ENCODE measurements at regions not wholly inside any gene's neighbourhood (a gene's known extent, or its start where the extent isn't known, plus 50 kb on each side); places are given as distances from the start of the nearest gene placed in this dataset.

- TF ChIP-seq PREB (CRISPR knock-in tag; IDR thresholded peaks at IDR 0.05; ENCODE audit: borderline replicate concordance), result no peak
- TF ChIP-seq NFE2L1 (CRISPR knock-in tag; IDR thresholded peaks at IDR 0.05), result no peak
- no peak for TF ChIP-seq CREB1 (CRISPR knock-in tag; IDR thresholded peaks at IDR 0.05)
- no peak for TF ChIP-seq NFATC4 (CRISPR knock-in tag; IDR thresholded peaks at IDR 0.05)
- TF ChIP-seq ZNF138 (CRISPR knock-in tag; conservative IDR thresholded peaks at IDR 0.05), result no peak
- TF ChIP-seq, protein P1, sequence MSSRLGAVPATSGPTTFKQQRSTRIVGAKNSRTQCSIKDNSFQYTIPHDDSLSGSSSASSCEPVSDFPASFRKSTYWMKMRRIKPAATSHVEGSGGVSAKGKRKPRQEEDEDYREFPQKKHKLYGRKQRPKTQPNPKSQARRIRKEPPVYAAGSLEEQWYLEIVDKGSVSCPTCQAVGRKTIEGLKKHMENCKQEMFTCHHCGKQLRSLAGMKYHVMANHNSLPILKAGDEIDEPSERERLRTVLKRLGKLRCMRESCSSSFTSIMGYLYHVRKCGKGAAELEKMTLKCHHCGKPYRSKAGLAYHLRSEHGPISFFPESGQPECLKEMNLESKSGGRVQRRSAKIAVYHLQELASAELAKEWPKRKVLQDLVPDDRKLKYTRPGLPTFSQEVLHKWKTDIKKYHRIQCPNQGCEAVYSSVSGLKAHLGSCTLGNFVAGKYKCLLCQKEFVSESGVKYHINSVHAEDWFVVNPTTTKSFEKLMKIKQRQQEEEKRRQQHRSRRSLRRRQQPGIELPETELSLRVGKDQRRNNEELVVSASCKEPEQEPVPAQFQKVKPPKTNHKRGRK (CRISPR knock-in tag; IDR thresholded peaks at IDR 0.05; ENCODE audit: borderline replicate concordance), result no peak
- no peak for TF ChIP-seq ZNF425 (CRISPR knock-in tag; conservative IDR thresholded peaks at IDR 0.05)
- no peak for TF ChIP-seq TEAD1 (CRISPR knock-in tag; IDR thresholded peaks at IDR 0.05)
- no peak for TF ChIP-seq MYBL2 (CRISPR knock-in tag; IDR thresholded peaks at IDR 0.05)
- no peak for TF ChIP-seq E2F1 (CRISPR knock-in tag; IDR thresholded peaks at IDR 0.05)
Measured at GRCh38 chr15:95581595-95581994, 748.9 kb upstream of the NR2F2 start (continued).

- H3K9me3 Mint-ChIP-seq, result no peaks in the 10 kb centered on the region
- TF ChIP-seq, protein P2, sequence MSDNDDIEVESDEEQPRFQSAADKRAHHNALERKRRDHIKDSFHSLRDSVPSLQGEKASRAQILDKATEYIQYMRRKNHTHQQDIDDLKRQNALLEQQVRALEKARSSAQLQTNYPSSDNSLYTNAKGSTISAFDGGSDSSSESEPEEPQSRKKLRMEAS (CRISPR knock-in tag; IDR thresholded peaks at IDR 0.05), result no peak
- TF ChIP-seq KAT7 (CRISPR knock-in tag; IDR thresholded peaks at IDR 0.05; ENCODE audit: borderline replicate concordance) (no peak), ZNF425 (CRISPR knock-in tag; conservative IDR thresholded peaks at IDR 0.05) (no peak), OVOL2 (CRISPR knock-in tag; IDR thresholded peaks at IDR 0.05; ENCODE audit: borderline replicate concordance) (no peak), ZNF232 (CRISPR knock-in tag; IDR thresholded peaks at IDR 0.05) (no peak), ZNF317 (CRISPR knock-in tag; IDR thresholded peaks at IDR 0.05; ENCODE audit: borderline replicate concordance, low read depth) (no peak), ZSCAN18 (CRISPR knock-in tag; IDR thresholded peaks at IDR 0.05) (no peak), NR2C2 (CRISPR knock-in tag; IDR thresholded peaks at IDR 0.05) (no peak), HMGA2 (CRISPR knock-in tag; IDR thresholded peaks at IDR 0.05) (no peak), TEAD4 (CRISPR knock-in tag; IDR thresholded peaks at IDR 0.05) (no peak), MXD4 (CRISPR knock-in tag; IDR thresholded peaks at IDR 0.05; ENCODE audit: borderline replicate concordance) (no peak)
- TF ChIP-seq, protein P3, sequence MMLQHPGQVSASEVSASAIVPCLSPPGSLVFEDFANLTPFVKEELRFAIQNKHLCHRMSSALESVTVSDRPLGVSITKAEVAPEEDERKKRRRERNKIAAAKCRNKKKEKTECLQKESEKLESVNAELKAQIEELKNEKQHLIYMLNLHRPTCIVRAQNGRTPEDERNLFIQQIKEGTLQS (CRISPR knock-in tag; conservative IDR thresholded peaks at IDR 0.05), result no peak
- ChIA-PET CTCF (no interaction called here), POLR2A (no interaction called here)
- no peak for ATAC-seq
- H3K4me3 Mint-ChIP-seq, result no peak overlapping the region
- no peaks in the 10 kb centered on the region for H3K36me3 Mint-ChIP-seq
- H3K27me3 Mint-ChIP-seq (ENCODE audit: low read depth), result no peaks in the 10 kb centered on the region
- DNase-seq (ENCODE audit: low spot score), result no peak
- H3K27ac Mint-ChIP-seq, result no peak overlapping the region
- H3K4me1 Mint-ChIP-seq, result no peaks in the 10 kb centered on the region
Measured at GRCh38 chr15:95584088-95584487, 746.4 kb upstream of the NR2F2 start.
